ENCODE measurements at regions not wholly inside any gene's neighbourhood (a gene's known extent, or its start where the extent isn't known, plus 50 kb on each side); places are given as distances from the start of the nearest gene placed in this dataset.
"Not testable (repeated sequence)": the region's sequence is repeated elsewhere in the genome, so short reads cannot be mapped to it uniquely, and the experiment has no call there.

- no peak for DNase-seq (ENCODE audit: low read depth)
These were observed 177.9 kb downstream of the GALC start for GRCh38 chr14:87815121-87815520.

- no peak for DNase-seq (ENCODE audit: low read depth)
These were observed 179.3 kb downstream of the GALC start for GRCh38 chr14:87813686-87814085.

GRCh38 chr14:87813211-87813610 lies 179.8 kb downstream of the GALC start:
- DNase-seq (ENCODE audit: low read depth) = no peak

DNA sequence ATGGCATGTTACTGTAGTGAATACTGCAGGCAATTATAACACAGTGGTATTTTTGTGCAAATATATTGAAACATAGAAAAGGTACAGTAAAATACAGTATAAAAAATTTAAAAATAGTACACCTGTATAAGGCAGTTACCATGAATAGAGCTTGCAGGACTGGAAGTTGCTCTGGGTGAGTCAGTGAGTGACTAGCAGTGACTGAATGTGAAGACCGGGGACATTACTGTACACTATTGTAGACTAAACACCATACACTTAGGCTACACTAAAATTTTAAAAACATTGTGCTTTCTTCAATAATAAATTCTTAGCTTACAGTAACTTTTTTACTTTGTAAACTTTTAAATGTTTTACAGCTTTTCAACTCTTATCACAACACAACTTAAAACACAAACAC lies 181.7 kb downstream of the GALC start:
- DNase-seq (ENCODE audit: low read depth) = no peak

DNA sequence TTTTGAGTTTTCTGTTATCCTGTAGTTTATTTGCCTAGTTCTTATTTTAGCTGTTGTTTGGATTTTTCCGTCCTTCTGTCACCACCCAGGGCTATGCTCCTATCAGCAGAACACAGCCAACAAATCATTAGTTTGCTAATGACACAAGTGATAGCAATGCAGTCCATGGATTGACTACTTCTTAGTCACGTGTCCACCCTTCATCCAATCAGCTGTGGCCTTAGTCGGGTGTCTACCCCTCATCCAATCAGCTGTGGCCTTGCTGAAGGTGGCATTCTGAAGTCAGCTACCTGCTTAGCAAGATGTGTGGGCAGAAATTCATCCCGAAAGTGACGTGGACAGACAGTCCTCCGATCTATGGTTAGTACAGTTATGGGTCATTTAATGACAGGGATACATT lies 182.3 kb downstream of the GALC start:
- DNase-seq (ENCODE audit: low read depth) = no peak

GRCh38 chr14:87809261-87809660 lies 183.7 kb downstream of the GALC start:
- no peak for DNase-seq (ENCODE audit: low read depth)

- DNase-seq (ENCODE audit: low read depth) = no peak
These were observed 187.7 kb downstream of the GALC start for GRCh38 chr14:87805315-87805723.

- DNase-seq (ENCODE audit: low read depth) = no peak
These were observed 192.8 kb downstream of the GALC start for GRCh38 chr14:87800216-87800615.

GRCh38 chr14:87799400-87799799 lies 193.6 kb downstream of the GALC start:
- DNase-seq (ENCODE audit: low read depth) = no peak

DNA sequence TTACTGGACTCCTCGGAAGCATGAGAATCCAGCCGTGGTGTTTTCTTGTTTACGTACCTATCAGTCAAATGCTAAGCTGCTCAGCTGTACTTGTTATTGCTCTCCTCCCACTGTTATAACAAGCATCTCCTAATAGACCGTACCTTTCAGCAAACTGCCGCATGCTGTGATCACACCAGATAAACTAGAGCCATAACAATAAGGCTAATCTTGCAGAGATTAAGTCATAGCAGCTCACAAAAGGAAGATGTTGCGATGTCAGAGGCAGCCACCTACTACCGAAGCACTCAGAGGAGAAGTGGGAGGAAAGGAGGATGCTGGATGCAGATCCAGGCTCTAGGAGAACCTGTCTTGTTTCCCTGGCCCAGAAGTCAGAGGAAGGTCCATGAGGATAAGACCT lies 196.0 kb downstream of the GALC start:
- no peak for DNase-seq (ENCODE audit: low read depth)

DNA sequence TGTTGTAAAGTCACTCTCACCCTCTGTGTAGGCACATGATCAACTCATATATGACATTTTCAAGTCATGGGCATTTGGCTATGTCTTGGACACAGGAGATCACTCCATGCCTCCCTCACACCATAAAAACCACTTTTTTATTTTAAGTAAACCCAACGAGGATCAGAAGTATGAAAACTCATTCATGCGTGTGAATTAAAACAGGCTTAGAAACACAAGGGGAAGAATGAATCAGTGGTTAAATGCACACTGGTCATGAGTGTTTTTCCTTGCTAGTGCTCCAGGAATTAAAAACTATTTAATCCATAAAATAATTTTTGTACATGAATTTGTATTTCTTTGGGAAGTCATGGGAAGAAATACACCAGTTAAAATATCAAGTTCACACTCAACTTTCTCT lies 198.4 kb downstream of the GALC start:
- DNase-seq (ENCODE audit: low read depth) = no peak

GRCh38 chr14:87785897-87786296 lies 207.1 kb downstream of the GALC start:
- no peak for DNase-seq (ENCODE audit: low read depth)

- no peak for DNase-seq (ENCODE audit: low read depth)
These were observed 208.6 kb downstream of the GALC start for GRCh38 chr14:87784386-87784785.

DNA sequence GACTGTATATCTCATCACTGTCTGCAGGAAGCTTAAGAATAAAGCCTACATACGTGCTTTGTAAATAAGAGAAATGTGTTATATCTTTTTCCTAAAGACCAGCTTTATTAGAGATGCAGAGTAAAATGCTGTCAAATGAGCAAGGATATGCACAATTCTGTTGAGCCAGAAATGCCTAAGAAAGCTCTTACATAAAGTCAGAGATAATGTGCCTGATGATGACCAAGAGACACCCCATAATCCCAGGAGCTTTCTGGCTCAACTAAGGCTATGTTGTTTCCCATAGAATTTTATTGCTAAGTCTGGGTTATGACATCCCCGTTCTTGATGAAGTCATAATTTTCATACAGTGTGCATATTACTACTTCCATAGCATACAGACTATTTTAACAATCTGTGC lies 209.9 kb downstream of the GALC start:
- no peak for DNase-seq (ENCODE audit: low read depth)

- DNase-seq (ENCODE audit: low read depth) = no peak
These were observed 220.1 kb downstream of the GALC start for GRCh38 chr14:87772854-87773253.

DNA sequence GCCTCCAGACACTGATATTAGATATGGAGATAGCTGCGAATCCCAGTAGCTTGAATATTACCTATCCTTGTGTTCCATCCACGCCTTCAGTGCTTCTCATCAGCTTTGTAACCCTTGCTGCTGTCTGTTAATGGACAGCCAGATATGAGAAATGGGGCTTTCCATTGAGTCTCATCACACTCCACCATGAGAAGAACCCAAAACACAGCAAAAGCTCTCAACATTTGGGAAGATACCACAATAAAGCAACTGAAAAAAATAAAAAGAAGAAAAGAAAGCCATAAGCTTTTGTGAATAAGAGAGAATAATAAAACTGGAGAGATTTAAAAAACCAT lies 225.4 kb downstream of the GALC start:
- no peak for DNase-seq (ENCODE audit: low read depth)

DNA sequence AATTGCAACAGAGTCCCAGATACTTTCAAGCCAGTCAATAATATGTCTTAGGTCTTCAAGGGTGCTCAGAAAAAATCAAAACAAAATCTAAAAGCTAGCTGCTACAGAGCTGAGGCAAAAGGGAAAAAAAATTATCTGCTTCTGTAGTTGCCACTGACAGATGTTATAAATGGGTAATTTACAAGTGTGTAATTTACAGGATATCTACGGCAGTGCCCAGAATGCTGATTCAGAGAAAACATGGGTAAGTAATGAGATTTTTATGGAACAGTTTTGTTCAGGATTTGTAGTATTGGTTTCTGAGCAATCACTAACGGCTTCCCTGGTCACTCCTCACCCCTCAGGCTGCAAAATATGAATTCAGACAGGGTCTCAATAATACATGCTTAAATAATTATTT lies 234.1 kb downstream of the GALC start:
- no peak for DNase-seq (ENCODE audit: low read depth)

GRCh38 chr14:87756661-87757060 lies 236.3 kb downstream of the GALC start:
- no peak for DNase-seq (ENCODE audit: low read depth)

GRCh38 chr14:87754520-87755223 lies 238.3 kb downstream of the GALC start:
- no peak for DNase-seq (ENCODE audit: low read depth)

DNA sequence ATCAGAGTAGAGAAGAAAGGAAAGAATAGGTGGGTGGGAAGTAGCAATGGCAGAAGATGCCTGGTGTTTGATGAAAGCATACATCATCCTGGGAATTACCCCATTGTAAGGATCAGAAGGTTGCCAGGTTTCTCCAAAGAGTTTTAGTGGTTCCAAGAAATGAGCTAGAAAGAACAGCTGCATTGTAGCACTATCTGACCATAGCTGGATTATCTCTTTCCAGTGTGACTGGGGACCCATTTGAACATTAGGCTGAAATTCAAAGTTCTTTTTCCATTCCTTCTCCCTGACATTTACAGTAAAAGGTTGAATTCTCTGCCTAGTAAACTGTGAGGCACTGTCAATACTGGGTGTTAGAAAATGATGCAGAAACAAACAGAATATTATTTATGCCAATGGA lies 244.4 kb downstream of the GALC start:
- no peak for DNase-seq (ENCODE audit: low read depth)

DNA sequence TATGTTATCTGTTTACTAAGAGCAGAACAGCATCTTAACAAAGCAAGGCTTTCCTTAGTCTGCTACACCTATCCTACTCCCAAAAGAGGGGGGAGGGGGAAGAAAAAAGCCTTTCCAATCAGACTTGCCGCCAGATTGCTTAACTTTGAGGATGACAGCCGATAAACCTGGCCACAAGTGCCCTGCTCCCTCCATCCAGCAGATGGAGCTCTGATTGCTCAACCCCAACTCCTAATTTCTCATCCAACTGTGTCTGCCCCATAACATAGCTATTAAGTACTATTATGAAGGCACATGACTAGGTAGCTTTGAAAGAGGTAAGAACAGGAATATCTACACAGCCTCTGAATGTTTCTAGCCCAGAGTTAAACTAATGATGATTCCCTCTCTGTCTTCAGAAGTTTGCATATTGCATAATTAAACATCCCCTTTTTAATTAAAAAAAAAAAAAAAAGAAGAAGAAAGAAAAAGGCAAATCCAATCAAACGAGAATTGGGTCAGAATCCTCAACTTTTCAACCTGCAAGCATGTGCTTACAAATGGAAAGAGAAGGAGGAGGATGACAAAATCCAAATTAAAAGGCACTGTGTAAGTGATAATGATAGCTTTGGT lies 247.4 kb downstream of the GALC start:
- DNase-seq (ENCODE audit: low read depth) = no peak

- DNase-seq (ENCODE audit: low read depth) = not testable (repeated sequence)
These were observed 258.2 kb downstream of the GALC start for GRCh38 chr14:87734577-87735360.

DNA sequence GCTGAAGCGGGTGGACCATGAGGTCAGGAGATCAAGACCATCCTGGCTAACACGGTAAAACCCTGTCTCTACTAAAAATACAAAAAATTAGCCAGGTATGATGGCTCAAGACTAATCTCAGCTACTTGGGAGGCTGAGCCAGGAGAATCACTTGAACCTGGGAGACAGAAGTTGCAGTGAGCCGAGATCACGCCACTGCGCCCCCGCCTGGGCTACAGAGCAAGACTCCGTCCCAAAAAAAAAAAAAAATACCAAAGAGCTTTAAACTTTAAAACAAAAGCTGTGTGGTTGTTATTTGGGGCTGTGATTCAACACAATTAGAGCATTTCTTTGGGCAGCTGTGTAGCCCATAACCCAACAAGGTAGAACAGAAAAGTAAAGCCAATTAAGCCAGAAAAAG lies 259.9 kb downstream of the GALC start:
- not testable (repeated sequence) for DNase-seq (ENCODE audit: low read depth)
